Astrocyte of the cerebellum (primary cell): ENCODE measurements at regions not wholly inside any gene's neighbourhood (a gene's known extent, or its start where the extent isn't known, plus 50 kb on each side); places are given as distances from the start of the nearest gene placed in this dataset.

ENCODE experiments used
- DNase-seq: peaks from one replicate; pipeline ENCODE4 v3.0.0-alpha.2; 2011; ENCODE audit warnings: low read depth
- H3K4me3 ChIP-seq: 2 replicates; pipeline ENCODE4 v1.5.1; 2011; ENCODE audit warnings: mild to moderate bottlenecking, low read depth, low read length, moderate library complexity
- CTCF ChIP-seq: IDR thresholded peaks from 2 replicates; pipeline ENCODE4 v1.5.1; 2012; ENCODE audit warnings: low read length, low read depth, moderate library complexity, mild to moderate bottlenecking; ENCODE audit errors: missing control alignments
- in situ Hi-C: cut with HindIII; loops from 2 replicates; pipeline ENCODE4 v1.10.0; 2017; ENCODE audit warnings: low sequenced_read_pairs

DNA sequence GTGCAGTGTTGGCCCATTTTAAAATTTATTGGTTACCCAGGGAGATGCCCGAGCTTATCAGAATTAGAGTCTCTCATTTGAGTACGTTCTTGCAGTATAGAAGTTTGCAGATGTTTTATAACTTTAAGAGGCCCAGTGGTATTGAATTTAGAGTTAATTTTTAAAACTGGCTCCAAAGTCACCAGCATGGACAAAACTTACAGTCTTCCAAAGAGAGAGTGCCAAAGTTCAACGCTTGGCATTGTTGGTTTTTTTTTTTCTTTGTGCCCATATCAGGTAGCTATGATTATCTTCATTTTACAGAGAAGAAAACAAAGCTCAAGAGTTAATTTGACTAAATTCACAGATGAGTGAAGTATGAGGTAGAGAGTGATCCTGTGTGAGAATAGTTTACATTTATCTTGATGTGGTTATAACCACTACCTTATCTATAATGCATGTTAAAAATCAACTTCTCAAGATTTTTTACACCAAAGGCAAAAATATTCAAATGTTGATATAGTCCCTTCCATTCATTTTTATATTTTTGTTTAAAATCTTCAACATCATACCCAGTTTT, 273.7 kb upstream of the DMRT1 start:
- in situ Hi-C loops, result no loop called here
- no peak for DNase-seq
- no peak for TF ChIP-seq CTCF
- H3K4me3 ChIP-seq, result no peak overlapping the region

- in situ Hi-C loops, result no loop called here
- DNase-seq, result no peak
- no peak for TF ChIP-seq CTCF
- no peak overlapping the region for H3K4me3 ChIP-seq
Measured at GRCh38 chr9:569296-569695, 272.2 kb upstream of the DMRT1 start.

DNA sequence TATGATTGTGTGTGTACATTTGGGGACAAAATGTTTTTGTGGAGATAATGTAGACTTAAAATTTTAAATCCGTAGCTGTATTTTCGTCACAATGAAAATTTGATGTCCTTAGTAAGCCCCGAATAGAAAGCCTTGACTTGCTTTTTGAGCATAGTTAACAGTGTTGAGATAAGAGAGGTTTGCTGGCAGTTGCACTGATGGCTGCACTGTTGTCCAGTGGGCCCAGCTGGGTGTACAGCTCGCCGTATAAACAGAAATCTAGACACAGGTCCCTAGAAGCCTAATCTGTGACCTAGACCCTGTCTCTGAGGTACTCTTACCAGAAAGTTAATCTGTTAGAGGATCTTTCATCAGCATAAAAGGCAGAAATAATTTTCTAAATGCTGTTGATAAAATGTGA, 271.3 kb upstream of the DMRT1 start:
- in situ Hi-C loops, result no loop called here
- H3K4me3 ChIP-seq, result no peak overlapping the region
- no peak for DNase-seq
- no peak for TF ChIP-seq CTCF

GRCh38 chr9:571066-571465, 270.4 kb upstream of the DMRT1 start:
- in situ Hi-C loops, result no loop called here
- DNase-seq, result no peak
- no peak for TF ChIP-seq CTCF
- no peak overlapping the region for H3K4me3 ChIP-seq

DNA sequence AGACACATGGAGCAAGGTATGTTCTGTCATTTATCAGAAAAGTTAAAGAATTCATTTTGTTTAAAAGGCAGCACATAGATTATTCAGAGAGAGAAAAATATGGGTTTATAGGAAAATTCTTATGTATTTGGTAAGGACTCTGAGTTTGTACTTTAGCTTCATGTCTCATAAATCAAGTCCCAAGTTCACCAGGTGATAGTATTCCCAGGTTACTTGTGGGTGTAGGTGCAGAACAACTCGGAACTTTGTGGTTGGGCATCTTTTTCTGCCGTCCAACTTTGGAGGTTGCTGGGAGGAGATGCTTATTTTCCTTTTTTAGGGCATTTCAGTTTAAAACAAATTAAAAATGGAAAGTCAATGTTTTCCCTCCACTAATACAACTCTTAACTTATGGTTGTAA, 269.8 kb upstream of the DMRT1 start:
- DNase-seq, result no peak

DNA sequence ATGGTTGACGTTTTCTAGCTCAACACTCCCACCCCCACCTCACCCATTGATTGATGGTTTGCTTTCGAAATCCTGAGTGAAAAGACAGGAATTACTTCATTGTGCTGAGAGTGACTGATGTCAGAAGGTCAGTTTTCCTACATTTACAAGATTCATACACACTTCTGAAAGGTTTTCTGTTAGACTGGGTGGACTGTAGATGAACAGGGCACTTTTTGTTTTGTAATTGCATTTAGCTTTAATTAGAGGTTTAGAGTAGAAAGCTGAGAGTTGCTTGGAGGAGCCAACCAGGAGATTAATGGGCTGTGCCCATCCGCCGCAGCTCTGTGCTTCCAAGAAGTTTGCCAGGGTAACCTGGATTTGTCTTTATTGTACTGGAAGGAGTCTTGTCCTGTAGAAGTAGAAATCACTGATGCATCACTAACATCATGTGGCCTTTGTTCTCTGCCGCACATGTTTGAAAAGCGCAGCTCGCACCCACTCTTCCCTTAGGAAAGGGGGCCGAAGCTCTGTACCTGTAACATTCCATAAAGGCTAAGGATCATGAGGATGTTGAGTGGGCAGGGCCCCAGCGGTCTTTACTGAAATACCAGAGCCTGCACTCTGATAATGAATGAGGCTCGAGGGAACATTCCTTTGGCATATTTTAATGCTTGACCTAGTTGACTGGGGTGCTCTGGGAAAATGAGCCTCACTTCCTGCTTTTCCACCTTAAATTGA, 267.6 kb upstream of the DMRT1 start:
- no peak overlapping the region for H3K4me3 ChIP-seq
- no peak for DNase-seq
- in situ Hi-C loops, result no loop called here
- no peak for TF ChIP-seq CTCF

More for the DNA sequence above, 269.8 kb upstream of the DMRT1 start:
- in situ Hi-C loops, result no loop called here
- TF ChIP-seq CTCF, result no peak
- no peak overlapping the region for H3K4me3 ChIP-seq
